Superior temporal gyrus (tissue), 1 donor: ENCODE measurements at regions not wholly inside any gene's neighbourhood (a gene's known extent, or its start where the extent isn't known, plus 50 kb on each side); places are given as distances from the start of the nearest gene placed in this dataset.
"Not testable (repeated sequence)": the region's sequence is repeated elsewhere in the genome, so short reads cannot be mapped to it uniquely, and the experiment has no call there.

Experiments used
- DNase-seq: peaks from one replicate; pipeline ENCODE4 v3.0.0-alpha.2; 2016; ENCODE audit errors: extremely low spot score

GRCh38 chr6:85285114-85285513, 164.8 kb upstream of the NT5E start:
- no peak for DNase-seq

- DNase-seq: peak; percentile 24
Observed at GRCh38 chr6:85283436-85283835, 166.4 kb upstream of the NT5E start.

- DNase-seq: no peak
Observed at GRCh38 chr6:85278466-85279035, 171.3 kb upstream of the NT5E start.

- DNase-seq: not testable (repeated sequence)
Observed at GRCh38 chr6:85276026-85276425, 173.9 kb upstream of the NT5E start.

GRCh38 chr6:85275338-85275985, 174.4 kb upstream of the NT5E start:
- DNase-seq: no peak

GRCh38 chr6:85273870-85274269, 176.0 kb upstream of the NT5E start:
- no peak for DNase-seq

GRCh38 chr6:85273046-85273445, 176.8 kb upstream of the NT5E start:
- no peak for DNase-seq

GRCh38 chr6:85272592-85272991, 177.3 kb upstream of the NT5E start:
- no peak for DNase-seq

- no peak for DNase-seq
Observed at GRCh38 chr6:85262621-85263020, 187.3 kb upstream of the NT5E start.

GRCh38 chr6:85261271-85261670, 188.6 kb upstream of the NT5E start:
- DNase-seq: no peak

- no peak for DNase-seq
Observed at GRCh38 chr6:85255661-85256060, 194.2 kb upstream of the NT5E start.

- DNase-seq: no peak
Observed at GRCh38 chr6:85252552-85252951, 197.3 kb upstream of the NT5E start.

- DNase-seq: no peak
Observed at GRCh38 chr6:85252085-85252484, 197.8 kb upstream of the NT5E start.

GRCh38 chr6:85251300-85251699, 198.6 kb upstream of the NT5E start:
- DNase-seq: no peak

GRCh38 chr6:85250586-85251220, 199.2 kb upstream of the NT5E start:
- DNase-seq: no peak

GRCh38 chr6:85245004-85245403, 204.9 kb upstream of the NT5E start:
- DNase-seq: no peak

GRCh38 chr6:85241498-85242052, 208.3 kb upstream of the NT5E start:
- DNase-seq: no peak

- DNase-seq: no peak
Observed at GRCh38 chr6:85240787-85241385, 209.0 kb upstream of the NT5E start.

- DNase-seq: no peak
Observed at GRCh38 chr6:85237478-85237877, 212.4 kb upstream of the NT5E start.

GRCh38 chr6:85236636-85237035, 213.2 kb upstream of the NT5E start:
- DNase-seq: no peak

GRCh38 chr6:85227345-85227744, 222.5 kb upstream of the NT5E start:
- not testable (repeated sequence) for DNase-seq

- not testable (repeated sequence) for DNase-seq
Observed at GRCh38 chr6:85212794-85213193, 237.1 kb upstream of the NT5E start.

GRCh38 chr6:85195243-85195642, 254.6 kb upstream of the NT5E start:
- DNase-seq: no peak
